ENCODE measurements at regions not wholly inside any gene's neighbourhood (a gene's known extent, or its start where the extent isn't known, plus 50 kb on each side); places are given as distances from the start of the nearest gene placed in this dataset.

DNA sequence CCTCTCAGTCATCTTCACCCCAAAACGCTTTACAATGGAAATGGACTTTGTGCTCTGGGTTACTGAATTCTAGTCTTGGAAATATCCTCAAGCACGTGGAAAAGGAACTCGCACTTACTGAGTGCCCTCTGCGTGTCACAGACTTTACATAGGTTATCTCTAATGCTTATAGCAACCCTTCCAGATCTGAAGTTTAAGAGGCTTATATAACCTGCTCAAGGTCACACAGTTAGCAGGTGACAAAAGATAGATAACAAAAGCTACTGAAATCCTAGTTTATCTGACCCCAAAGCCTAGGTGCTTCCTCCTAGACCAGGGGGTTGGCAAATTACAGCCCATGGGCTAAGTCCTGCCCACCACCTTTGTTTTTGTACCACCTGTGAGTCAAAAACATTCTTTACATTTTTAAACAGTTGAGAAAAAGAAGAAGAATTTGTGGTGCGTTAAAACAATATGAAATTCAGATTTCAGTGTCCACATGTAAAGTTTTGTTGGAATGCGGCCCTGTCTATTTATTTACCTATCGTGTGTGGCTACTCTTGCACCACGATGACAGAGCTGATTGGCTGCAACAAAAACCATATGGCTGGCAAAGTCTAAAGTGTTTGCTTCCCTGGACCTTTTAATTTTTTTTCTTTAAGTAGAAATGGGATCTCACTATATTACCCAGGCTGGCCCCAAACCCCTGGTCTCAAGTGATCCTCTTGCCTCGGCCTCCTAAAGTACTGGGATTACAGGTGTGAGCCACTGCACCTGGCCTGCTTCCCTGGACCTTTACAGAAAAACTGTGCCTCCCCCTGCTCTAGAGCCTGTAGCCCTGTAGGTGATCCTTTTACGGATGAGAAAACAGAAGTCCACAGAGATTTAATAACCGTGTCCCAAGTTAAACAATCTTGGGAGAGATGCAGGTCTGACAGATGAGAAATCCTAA is 110.2 kb upstream of the RREB1 start:
- Histone ChIP-seq H3K27me3 (ENCODE audit: insufficient read depth) (no peaks in the 10 kb centered on the region), H4K20me1 (ENCODE audit: insufficient read depth) (no peaks in the 10 kb centered on the region), H3F3A (replicated peaks; ENCODE audit: insufficient read depth) (no peaks in the 10 kb centered on the region), H3K9me3 (no peaks in the 10 kb centered on the region), H3K4me3 (ENCODE audit: low read depth in 2 of 2, low read length in 1 of 2) (no peak overlapping the region), H3K4me2 (no peak overlapping the region), H3K27ac (ENCODE audit: low read depth in 2 of 2, low read length in 1 of 2) (no peak overlapping the region), H2AFZ (ENCODE audit: low read depth) (no peak overlapping the region), H3K4me1 (ENCODE audit: control insufficient read depth in 1 of 2, insufficient read depth in 2 of 2, low read depth in 1 of 2, low read length in 1 of 2) (no peaks in the 10 kb centered on the region; a peak in 1 of 4 replicates), H3K9me2 (no peaks in the 10 kb centered on the region), H3K79me2 (ENCODE audit: insufficient read depth) (no peaks in the 10 kb centered on the region), H3K36me3 (replicated peaks in 1 of 2; ENCODE audit: control insufficient read depth in 1 of 2, insufficient read depth in 2 of 2, low read length in 1 of 2) (no peaks in the 10 kb centered on the region), H3K9ac (no peak overlapping the region)
- POLR2A ChIA-PET = no interaction called here
- CTCF ChIA-PET = no interaction called here
- no peak for DNase-seq
- TF ChIP-seq RXRA (IDR thresholded peaks at IDR 0.05; ENCODE audit: borderline replicate concordance, low read depth) (no peak), RFX5 (IDR thresholded peaks at IDR 0.05; ENCODE audit: low read length) (no peak), SIN3A (IDR thresholded peaks at IDR 0.05; ENCODE audit: borderline replicate concordance, low read depth, low read length) (no peak), NRF1 (IDR thresholded peaks at IDR 0.05; ENCODE audit: low read depth, low read length) (no peak), EP300 (IDR thresholded peaks at IDR 0.05; ENCODE audit: borderline replicate concordance in 1 of 2, low read depth in 1 of 2, low read length in 1 of 2) (no peak), RAD21 (IDR thresholded peaks at IDR 0.05; ENCODE audit: low read length) (no peak), TCF12 (IDR thresholded peaks at IDR 0.05) (no peak), TEAD4 (IDR thresholded peaks at IDR 0.05; ENCODE audit: borderline replicate concordance, insufficient read depth) (no peak), YY1 (IDR thresholded peaks at IDR 0.05; ENCODE audit: low read depth) (no peak), FOXM1 (IDR thresholded peaks at IDR 0.05; ENCODE audit: low read depth) (no peak), JUND (IDR thresholded peaks at IDR 0.05) (no peak), FOSL2 (IDR thresholded peaks at IDR 0.05; ENCODE audit: borderline replicate concordance, low read depth) (no peak), NFIC (IDR thresholded peaks at IDR 0.05; ENCODE audit: borderline replicate concordance) (no peak), SMC3 (IDR thresholded peaks at IDR 0.05; ENCODE audit: low read depth, low read length) (no peak), ELF1 (IDR thresholded peaks at IDR 0.05) (no peak)
- TF ChIP-seq, protein P1, sequence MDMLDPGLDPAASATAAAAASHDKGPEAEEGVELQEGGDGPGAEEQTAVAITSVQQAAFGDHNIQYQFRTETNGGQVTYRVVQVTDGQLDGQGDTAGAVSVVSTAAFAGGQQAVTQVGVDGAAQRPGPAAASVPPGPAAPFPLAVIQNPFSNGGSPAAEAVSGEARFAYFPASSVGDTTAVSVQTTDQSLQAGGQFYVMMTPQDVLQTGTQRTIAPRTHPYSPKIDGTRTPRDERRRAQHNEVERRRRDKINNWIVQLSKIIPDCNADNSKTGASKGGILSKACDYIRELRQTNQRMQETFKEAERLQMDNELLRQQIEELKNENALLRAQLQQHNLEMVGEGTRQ (IDR thresholded peaks at IDR 0.05; ENCODE audit: borderline replicate concordance, low read depth, low read length) = no peak
- TF ChIP-seq, protein P2, sequence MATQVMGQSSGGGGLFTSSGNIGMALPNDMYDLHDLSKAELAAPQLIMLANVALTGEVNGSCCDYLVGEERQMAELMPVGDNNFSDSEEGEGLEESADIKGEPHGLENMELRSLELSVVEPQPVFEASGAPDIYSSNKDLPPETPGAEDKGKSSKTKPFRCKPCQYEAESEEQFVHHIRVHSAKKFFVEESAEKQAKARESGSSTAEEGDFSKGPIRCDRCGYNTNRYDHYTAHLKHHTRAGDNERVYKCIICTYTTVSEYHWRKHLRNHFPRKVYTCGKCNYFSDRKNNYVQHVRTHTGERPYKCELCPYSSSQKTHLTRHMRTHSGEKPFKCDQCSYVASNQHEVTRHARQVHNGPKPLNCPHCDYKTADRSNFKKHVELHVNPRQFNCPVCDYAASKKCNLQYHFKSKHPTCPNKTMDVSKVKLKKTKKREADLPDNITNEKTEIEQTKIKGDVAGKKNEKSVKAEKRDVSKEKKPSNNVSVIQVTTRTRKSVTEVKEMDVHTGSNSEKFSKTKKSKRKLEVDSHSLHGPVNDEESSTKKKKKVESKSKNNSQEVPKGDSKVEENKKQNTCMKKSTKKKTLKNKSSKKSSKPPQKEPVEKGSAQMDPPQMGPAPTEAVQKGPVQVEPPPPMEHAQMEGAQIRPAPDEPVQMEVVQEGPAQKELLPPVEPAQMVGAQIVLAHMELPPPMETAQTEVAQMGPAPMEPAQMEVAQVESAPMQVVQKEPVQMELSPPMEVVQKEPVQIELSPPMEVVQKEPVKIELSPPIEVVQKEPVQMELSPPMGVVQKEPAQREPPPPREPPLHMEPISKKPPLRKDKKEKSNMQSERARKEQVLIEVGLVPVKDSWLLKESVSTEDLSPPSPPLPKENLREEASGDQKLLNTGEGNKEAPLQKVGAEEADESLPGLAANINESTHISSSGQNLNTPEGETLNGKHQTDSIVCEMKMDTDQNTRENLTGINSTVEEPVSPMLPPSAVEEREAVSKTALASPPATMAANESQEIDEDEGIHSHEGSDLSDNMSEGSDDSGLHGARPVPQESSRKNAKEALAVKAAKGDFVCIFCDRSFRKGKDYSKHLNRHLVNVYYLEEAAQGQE (IDR thresholded peaks at IDR 0.05; ENCODE audit: low read depth, low read length) = no peak
- TF ChIP-seq, protein P3, sequence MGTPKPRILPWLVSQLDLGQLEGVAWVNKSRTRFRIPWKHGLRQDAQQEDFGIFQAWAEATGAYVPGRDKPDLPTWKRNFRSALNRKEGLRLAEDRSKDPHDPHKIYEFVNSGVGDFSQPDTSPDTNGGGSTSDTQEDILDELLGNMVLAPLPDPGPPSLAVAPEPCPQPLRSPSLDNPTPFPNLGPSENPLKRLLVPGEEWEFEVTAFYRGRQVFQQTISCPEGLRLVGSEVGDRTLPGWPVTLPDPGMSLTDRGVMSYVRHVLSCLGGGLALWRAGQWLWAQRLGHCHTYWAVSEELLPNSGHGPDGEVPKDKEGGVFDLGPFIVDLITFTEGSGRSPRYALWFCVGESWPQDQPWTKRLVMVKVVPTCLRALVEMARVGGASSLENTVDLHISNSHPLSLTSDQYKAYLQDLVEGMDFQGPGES (IDR thresholded peaks at IDR 0.05; ENCODE audit: low read depth, low read length) = no peak
- TF ChIP-seq, protein P4, sequence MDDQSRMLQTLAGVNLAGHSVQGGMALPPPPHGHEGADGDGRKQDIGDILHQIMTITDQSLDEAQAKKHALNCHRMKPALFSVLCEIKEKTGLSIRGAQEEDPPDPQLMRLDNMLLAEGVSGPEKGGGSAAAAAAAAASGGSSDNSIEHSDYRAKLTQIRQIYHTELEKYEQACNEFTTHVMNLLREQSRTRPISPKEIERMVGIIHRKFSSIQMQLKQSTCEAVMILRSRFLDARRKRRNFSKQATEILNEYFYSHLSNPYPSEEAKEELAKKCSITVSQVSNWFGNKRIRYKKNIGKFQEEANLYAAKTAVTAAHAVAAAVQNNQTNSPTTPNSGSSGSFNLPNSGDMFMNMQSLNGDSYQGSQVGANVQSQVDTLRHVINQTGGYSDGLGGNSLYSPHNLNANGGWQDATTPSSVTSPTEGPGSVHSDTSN (IDR thresholded peaks at IDR 0.05) = no peak
- TF ChIP-seq, protein P5, sequence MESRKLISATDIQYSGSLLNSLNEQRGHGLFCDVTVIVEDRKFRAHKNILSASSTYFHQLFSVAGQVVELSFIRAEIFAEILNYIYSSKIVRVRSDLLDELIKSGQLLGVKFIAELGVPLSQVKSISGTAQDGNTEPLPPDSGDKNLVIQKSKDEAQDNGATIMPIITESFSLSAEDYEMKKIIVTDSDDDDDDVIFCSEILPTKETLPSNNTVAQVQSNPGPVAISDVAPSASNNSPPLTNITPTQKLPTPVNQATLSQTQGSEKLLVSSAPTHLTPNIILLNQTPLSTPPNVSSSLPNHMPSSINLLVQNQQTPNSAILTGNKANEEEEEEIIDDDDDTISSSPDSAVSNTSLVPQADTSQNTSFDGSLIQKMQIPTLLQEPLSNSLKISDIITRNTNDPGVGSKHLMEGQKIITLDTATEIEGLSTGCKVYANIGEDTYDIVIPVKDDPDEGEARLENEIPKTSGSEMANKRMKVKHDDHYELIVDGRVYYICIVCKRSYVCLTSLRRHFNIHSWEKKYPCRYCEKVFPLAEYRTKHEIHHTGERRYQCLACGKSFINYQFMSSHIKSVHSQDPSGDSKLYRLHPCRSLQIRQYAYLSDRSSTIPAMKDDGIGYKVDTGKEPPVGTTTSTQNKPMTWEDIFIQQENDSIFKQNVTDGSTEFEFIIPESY (IDR thresholded peaks at IDR 0.05; ENCODE audit: borderline replicate concordance, low read depth) = no peak
- 39% methylated on average over 11 of the region's 11 CpGs for WGBS (ENCODE audit: low lambda C conversion rate)

Data from SK-N-SH (cell line).